ENCODE measurements at regions not wholly inside any gene's neighbourhood (a gene's known extent, or its start where the extent isn't known, plus 50 kb on each side); places are given as distances from the start of the nearest gene placed in this dataset.

- intact Hi-C loops (cut with micrococcal nuclease; ENCODE audit: unreplicated experiment) = no loop called here
- CTCF ChIA-PET = no interaction called here
- H3K9ac ChIP-seq (ENCODE audit: control insufficient read depth, insufficient read depth, low read length) = no peak overlapping the region
- H3K27ac ChIP-seq (ENCODE audit: control insufficient read depth, insufficient read depth) = no peak overlapping the region
- in situ Hi-C loops (cut with MboI) = no loop called here
- H3K79me2 ChIP-seq (ENCODE audit: control insufficient read depth, insufficient read depth, low read length) = no peaks in the 10 kb centered on the region
- POLR2A ChIA-PET = no interaction called here
- H3K9me3 ChIP-seq (replicated peaks; ENCODE audit: control insufficient read depth, insufficient read depth, low read length) = no peaks in the 10 kb centered on the region; the same call in 2 of the 3 replicates
- no peaks in the 10 kb centered on the region for H3K36me3 ChIP-seq (ENCODE audit: control insufficient read depth in 2 of 2, insufficient read depth in 2 of 2, low read length in 1 of 2)
- no peaks in the 10 kb centered on the region for H3K4me1 ChIP-seq (ENCODE audit: control insufficient read depth, insufficient read depth, low read length)
- no peak overlapping the region for H3K4me2 ChIP-seq (ENCODE audit: control insufficient read depth, insufficient read depth)
- no peak for TF ChIP-seq IRF4 (IDR thresholded peaks at IDR 0.05; ENCODE audit: low read depth, low read length)
- 0 out of 2 replicates have a peak, but pooled peaks have one; percentile 40 for TF ChIP-seq BACH1 (IDR thresholded peaks at IDR 0.05; ENCODE audit: borderline replicate concordance)
- H3K27me3 ChIP-seq (replicated peaks in 1 of 2; ENCODE audit: control insufficient read depth in 2 of 2, insufficient read depth in 2 of 2, low read length in 1 of 2) = no peaks in the 10 kb centered on the region
- no peak overlapping the region for H2AFZ ChIP-seq (ENCODE audit: control insufficient read depth, low read depth, low read length)
- FAIRE-seq = no peak
- H3K4me3 ChIP-seq = no peak overlapping the region
- no TSS peak for BruUV-seq (replicated peaks)
- ATAC-seq = no peak
- WGBS (ENCODE audit: insufficient coverage, insufficient replicate concordance, low lambda C conversion rate, missing lambda C conversion rate) = 0% methylated on average over 2 of the region's 2 CpGs
- SMC1A ChIA-PET (ENCODE audit: uncharacterized antibody, unreplicated experiment) = no interaction called here
- H4K20me1 ChIP-seq (ENCODE audit: control insufficient read depth, insufficient read depth) = no peaks in the 10 kb centered on the region
- DNase-seq (ENCODE audit: low read depth, low spot score) = no peak
- RAD21 ChIA-PET (ENCODE audit: unreplicated experiment) = no interaction called here
Observed at GRCh38 chr4:57763070-57763469, 652.9 kb upstream of the IGFBP7 start.

- no peak for DNase-seq (ENCODE audit: low read depth, low spot score)
- H3K9me3 ChIP-seq (replicated peaks; ENCODE audit: control insufficient read depth, insufficient read depth, low read length) = no peaks in the 10 kb centered on the region
- no peak overlapping the region for H3K9ac ChIP-seq (ENCODE audit: control insufficient read depth, insufficient read depth, low read length)
- ChIA-PET RAD21 (ENCODE audit: unreplicated experiment) (no interaction called here), SMC1A (ENCODE audit: uncharacterized antibody, unreplicated experiment) (no interaction called here), CTCF (no interaction called here), POLR2A (no interaction called here)
- no peak overlapping the region for H3K27ac ChIP-seq (ENCODE audit: control insufficient read depth, insufficient read depth)
- no peaks in the 10 kb centered on the region for H3K27me3 ChIP-seq (replicated peaks in 1 of 2; ENCODE audit: control insufficient read depth in 2 of 2, insufficient read depth in 2 of 2, low read length in 1 of 2)
- H3K4me3 ChIP-seq = no peak overlapping the region
- H3K36me3 ChIP-seq (ENCODE audit: control insufficient read depth in 2 of 2, insufficient read depth in 2 of 2, low read length in 1 of 2) = no peaks in the 10 kb centered on the region
- no peak overlapping the region for H2AFZ ChIP-seq (ENCODE audit: control insufficient read depth, low read depth, low read length)
- H3K4me1 ChIP-seq (ENCODE audit: control insufficient read depth, insufficient read depth, low read length) = no peaks in the 10 kb centered on the region
- intact Hi-C loops (cut with micrococcal nuclease; ENCODE audit: unreplicated experiment) = no loop called here
- no peak for ATAC-seq
- TF ChIP-seq ZNF274 (IDR thresholded peaks at IDR 0.05; ENCODE audit: insufficient read depth, insufficient read length) = no peak
- no peak for TF ChIP-seq GABPA (IDR thresholded peaks at IDR 0.05; ENCODE audit: low read depth)
- no peak for TF ChIP-seq FOS (IDR thresholded peaks at IDR 0.05; ENCODE audit: borderline replicate concordance, extremely low read depth, insufficient read length)
- TF ChIP-seq CREB1 (IDR thresholded peaks at IDR 0.05; ENCODE audit: low read depth) = no peak
- in situ Hi-C loops (cut with MboI) = no loop called here
- H3K79me2 ChIP-seq (ENCODE audit: control insufficient read depth, insufficient read depth, low read length) = no peaks in the 10 kb centered on the region
- H3K4me2 ChIP-seq (ENCODE audit: control insufficient read depth, insufficient read depth) = no peak overlapping the region
- no peak for FAIRE-seq
- WGBS (ENCODE audit: insufficient coverage, insufficient replicate concordance, low lambda C conversion rate, missing lambda C conversion rate) = 81% methylated on average over 1 of the region's 1 CpG
- no TSS peak for BruUV-seq (replicated peaks)
- no peaks in the 10 kb centered on the region for H4K20me1 ChIP-seq (ENCODE audit: control insufficient read depth, insufficient read depth)
Observed at GRCh38 chr4:57740625-57741190, 630.5 kb upstream of the IGFBP7 start.

Measured in GM12878 (cell line).